ENCODE measurements at regions not wholly inside any gene's neighbourhood (a gene's known extent, or its start where the extent isn't known, plus 50 kb on each side); places are given as distances from the start of the nearest gene placed in this dataset.

DNA sequence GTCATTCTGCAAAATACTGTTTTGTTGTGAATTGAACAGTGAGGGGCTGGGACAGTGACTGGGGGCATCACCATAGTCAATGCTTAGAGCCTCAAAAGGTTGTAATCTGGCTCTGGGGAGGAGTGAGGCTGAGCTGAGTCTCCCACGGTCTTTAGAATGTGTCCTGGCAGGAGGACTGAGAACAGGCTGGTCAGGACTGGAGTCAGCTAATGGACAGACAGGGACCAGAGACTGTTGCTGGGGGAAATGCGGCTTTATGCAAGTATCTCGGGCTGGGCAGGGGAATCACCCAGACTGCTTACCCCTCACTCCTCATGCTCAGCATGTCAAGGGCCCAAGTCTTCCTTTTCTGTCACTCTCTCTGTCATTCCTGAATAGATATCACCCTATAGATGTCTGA is 346.5 kb downstream of the TYW1 start:
- TF ChIP-seq, protein P1, sequence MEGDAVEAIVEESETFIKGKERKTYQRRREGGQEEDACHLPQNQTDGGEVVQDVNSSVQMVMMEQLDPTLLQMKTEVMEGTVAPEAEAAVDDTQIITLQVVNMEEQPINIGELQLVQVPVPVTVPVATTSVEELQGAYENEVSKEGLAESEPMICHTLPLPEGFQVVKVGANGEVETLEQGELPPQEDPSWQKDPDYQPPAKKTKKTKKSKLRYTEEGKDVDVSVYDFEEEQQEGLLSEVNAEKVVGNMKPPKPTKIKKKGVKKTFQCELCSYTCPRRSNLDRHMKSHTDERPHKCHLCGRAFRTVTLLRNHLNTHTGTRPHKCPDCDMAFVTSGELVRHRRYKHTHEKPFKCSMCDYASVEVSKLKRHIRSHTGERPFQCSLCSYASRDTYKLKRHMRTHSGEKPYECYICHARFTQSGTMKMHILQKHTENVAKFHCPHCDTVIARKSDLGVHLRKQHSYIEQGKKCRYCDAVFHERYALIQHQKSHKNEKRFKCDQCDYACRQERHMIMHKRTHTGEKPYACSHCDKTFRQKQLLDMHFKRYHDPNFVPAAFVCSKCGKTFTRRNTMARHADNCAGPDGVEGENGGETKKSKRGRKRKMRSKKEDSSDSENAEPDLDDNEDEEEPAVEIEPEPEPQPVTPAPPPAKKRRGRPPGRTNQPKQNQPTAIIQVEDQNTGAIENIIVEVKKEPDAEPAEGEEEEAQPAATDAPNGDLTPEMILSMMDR (IDR thresholded peaks at IDR 0.05; ENCODE audit: low read depth, low read length, missing input control) = no peak
- TF ChIP-seq RAD21 (IDR thresholded peaks at IDR 0.05) = no peak
- TF ChIP-seq FOXA1 (IDR thresholded peaks at IDR 0.05) = no peak
- no peak for TF ChIP-seq SP1 (IDR thresholded peaks at IDR 0.05)
- TF ChIP-seq GABPA (IDR thresholded peaks at IDR 0.05 in 1 of 2, conservative IDR thresholded peaks at IDR 0.05 in 1 of 2) = no peak
